NCI-H345 (cell line): ENCODE measurements at regions not wholly inside any gene's neighbourhood (a gene's known extent, or its start where the extent isn't known, plus 50 kb on each side); places are given as distances from the start of the nearest gene placed in this dataset.
A peak's percentile ranks its signal among the peaks of the same experiment; 100 is the strongest.
"Not testable (repeated sequence)": the region's sequence is repeated elsewhere in the genome, so short reads cannot be mapped to it uniquely, and the experiment has no call there.

Experiments used
- DNase-seq: peaks from one replicate; lab custom pipeline; 2025; lab: John Stamatoyannopoulos, UW

DNA sequence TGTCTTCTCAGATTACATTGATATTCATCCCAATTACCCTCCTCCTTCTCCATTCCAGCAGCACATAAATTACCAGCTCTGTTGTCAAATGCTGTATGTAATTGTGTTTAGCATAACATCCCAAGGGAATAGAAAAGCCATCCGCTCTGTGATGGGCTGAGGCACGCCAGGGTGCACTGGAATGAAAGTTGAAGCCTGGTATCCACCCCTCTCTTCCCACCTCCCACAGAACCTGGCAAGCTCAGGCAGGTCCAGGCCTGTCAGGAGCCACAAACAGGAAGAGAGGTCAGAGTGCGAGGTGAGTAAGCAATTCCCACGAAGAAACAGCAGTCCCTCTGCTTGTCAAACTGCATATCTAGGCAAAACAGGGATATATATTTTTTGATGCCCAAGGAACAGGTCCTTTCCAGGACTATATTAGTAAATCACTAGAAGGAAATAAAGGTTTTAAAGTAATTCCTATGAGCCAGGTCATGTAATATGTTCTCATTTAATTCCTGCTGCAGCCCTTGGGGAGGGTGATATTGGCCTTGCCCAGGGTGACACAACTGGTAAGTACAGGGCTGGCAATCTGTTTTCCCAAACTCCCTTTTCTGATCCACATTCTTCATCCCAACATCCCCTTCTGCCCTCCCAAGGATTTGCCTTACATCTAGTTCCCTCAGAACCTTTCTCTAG is 155.6 kb upstream of the GHITM start:
- DNase-seq: peak; percentile 64

DNA sequence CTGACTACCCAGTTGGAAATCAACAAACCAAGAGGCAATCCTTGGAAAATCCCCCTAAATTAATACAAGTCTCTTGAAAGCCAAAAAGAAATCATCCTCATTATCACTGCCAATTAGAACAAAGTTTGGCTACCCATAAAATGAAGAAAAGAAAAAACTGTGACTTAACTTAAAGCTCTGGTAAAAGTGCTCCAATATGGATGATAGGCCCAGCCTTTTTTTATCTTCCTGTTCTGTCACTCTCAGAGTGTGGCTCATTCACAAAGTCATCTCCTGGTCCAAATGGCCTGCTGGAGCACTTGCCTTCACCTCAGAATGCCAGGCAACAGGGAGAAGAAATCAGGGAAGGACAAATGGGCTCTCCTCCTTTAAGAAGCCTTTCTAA is 155.1 kb upstream of the GHITM start:
- no peak for DNase-seq

DNA sequence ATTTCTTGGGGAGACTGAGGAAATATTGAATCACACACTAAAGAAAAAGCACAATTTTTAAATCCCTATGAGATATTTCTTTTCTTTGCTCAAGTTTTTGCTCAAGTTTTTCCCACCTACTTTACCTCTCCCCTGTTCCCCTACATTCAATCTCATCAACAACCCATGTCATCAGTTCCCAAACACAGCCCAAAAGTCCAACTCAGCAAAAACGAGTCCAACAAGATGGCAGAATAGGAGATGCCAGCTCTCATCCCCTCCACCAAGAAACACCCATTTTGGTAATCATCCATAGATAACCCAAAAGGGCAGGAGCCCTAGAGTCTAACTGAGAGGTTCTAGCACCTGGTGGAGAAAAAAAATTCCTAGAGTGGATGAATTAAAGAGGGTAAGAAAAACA is 152.5 kb upstream of the GHITM start:
- DNase-seq: no peak

DNA sequence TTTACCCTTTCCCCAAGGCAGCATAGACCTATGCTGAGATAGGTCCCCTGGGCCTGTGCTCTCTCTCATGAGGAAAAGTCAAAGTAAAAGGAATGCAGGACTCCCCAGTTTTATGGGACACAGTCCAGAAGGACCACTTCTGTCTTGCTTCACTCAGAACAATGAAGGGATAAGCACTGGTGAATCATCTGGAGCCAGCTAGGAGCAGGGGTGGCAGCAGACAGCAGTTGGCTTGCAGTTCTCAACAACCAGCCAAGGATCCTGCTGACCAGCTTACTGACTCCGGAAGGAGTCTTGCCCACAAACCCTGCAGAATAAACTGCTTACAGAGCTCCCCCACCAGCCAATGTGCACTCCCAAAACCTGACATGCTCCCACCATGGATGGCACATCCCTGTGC is 152.1 kb upstream of the GHITM start:
- DNase-seq: no peak

DNA sequence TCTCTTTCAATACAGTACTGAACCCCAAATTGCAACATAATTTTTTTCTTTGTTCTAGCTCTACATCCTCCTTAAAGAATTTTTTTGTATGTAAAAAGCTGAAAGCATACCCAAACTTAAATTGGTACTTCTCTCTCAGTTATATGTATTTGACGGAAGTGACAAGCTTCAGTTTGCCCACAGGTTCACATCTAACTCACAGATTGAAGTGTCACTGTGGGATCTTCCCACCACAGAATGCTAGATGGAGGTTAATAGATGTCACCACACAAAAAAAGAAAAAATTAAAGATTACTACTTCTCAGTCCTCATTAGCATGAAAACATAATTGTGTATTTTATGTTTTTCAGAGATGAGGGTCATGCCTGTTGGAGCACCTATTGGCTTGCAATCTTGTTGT is 150.9 kb upstream of the GHITM start:
- no peak for DNase-seq

DNA sequence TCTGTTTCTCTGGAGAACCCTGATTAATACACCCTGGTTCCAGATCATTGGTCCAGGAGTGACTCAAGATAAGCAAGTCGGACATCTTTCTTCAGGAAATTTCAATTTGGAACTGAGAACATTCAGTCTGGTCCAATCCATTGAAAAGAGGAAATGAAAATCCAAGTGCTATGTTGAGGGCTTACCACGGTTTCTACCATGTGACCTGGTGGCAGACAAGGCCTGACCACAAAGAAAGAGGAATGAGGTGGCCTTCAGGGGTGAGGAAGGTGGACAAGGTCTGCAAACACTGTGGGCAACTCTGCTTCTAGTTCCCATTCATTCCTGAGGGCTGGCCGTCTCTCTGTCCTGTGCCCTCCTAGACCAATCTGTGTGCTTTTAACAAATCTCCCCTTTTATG is 149.2 kb upstream of the GHITM start:
- DNase-seq: no peak

DNA sequence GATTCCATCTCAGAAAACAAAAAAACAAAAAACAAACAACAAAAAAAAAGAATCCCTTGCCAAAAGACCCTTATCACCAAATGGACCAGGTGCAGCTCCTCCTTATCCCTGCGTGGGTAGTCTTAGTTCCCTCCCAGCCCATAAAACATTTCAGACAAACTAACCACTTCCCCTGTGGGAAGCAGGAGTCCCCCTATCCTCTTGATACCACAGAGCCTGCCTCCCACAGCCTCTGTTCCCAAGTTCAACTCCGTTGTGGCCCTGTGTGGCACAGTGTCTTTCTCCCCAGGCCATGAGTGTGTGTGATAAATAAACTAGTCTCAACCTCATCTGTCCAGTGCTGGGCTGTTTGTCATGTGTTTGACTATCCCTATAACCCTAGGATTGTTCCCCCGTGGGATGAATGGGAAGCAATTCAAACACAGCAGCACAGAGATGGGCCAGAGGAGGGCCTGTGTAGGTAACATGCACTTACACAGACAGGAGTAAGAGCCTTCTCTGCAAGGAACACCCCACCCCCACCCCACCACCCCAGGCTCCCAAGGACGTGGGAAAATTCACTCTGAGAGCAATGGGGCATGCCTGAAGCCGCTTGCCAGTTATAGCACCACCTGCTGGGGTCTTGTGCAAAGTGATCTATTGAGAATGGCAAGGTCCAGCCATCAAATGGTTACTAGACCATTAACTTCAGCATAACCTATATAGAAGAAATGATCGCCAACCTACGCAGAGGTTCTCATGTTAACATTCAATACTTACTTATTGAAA is 147.1 kb upstream of the GHITM start:
- peak; percentile 4 for DNase-seq

DNA sequence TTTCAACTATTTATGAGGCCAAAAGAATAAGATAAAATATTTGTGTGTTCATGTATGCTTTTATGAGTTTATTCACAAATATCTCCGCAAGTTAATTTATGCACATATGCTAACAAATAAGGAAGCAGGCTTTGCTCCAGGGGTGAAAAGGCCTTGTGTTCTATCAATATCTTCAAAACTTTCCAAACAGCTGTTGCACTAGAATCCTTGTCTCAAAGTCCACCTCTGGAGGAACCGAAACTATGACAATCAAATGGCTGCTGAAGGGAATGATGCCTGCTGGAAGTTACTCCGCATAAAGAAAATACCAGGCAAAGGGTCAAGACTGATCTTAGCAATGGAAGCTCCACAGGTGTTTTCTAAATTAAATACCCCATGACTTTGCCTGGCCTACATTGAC is 145.0 kb upstream of the GHITM start:
- no peak for DNase-seq

DNA sequence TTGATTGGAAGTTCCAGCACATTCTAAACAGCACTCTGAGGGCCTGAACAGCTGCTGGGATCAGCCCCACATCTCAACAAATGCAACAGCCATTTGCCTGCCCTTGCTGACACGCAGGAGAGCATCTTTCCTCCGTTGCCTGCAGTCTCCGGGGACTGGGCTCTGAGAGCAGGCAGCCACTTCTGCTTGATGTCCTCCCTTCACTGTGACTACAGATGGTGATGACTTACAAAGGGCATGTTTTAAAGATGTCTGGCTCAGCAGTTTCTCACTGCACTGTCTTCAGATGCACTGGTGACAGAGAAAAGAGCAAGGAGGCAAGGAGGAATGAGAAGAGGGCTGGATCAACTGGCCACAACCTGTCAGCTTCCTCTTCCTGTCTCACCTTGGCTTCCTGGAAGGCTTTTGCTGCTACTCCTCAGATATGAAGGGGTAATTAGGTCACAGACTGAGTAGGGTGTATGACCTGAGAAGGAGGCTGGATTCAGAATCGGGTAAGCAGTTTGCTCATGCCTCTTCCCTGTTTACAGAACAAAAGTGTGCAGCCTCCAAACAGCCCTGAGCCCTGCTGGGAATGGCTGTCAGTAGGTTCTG is 143.5 kb upstream of the GHITM start:
- no peak for DNase-seq

DNA sequence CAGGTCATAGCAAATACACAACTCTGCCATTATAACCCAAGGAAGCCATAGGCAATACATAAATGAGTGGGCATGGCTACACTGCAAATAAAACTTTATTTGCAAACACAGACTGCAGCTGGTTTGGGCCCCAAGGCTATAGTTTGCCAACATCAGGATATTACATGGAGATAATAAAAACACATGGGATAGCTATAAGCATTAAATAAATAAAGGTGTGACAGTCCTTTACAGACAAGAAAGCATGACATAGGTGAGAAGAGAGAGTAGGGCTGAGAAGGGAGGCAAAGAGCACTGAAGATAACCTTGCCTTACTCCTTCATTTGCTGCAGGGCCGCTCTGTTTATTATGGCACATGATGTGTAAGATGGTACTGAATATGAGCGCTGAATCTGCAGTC is 135.1 kb upstream of the GHITM start:
- no peak for DNase-seq

DNA sequence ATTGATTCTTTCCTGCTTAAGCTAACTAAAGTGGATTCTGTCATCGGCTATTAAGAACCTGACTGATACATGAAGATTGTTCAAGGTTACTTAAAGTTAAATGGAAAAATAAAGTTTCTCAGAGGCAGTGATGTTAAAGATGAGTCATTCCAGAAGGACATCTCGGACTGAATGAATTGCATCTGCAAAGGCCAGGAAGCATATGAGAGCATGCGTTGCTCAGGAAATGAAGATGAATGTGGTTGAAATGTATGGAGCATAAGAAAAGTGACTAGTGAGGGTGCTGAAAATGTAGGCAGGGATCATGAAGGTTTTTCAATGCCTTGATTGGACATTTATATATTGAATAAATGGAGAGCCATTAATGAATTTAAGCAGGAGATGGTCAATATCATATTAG is 133.9 kb upstream of the GHITM start:
- DNase-seq: no peak

DNA sequence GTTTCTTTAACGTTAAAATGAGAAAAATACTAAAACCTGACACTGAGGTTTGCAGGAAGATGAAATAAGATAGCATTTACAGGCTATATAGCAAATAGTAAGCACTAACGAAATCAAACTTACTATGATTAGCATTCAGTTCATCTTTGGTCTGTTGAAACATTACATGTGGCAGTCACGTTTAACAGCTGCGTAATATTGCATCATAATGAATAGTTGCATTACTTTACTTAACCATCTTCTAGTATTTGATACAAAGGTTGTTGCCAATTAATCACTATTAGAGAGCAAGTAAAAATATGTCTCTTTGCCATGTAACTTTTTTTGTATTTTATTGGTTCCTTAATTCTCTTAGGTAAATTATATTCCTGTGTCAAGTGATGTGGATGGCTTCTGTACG is 131.8 kb upstream of the GHITM start:
- DNase-seq: no peak

DNA sequence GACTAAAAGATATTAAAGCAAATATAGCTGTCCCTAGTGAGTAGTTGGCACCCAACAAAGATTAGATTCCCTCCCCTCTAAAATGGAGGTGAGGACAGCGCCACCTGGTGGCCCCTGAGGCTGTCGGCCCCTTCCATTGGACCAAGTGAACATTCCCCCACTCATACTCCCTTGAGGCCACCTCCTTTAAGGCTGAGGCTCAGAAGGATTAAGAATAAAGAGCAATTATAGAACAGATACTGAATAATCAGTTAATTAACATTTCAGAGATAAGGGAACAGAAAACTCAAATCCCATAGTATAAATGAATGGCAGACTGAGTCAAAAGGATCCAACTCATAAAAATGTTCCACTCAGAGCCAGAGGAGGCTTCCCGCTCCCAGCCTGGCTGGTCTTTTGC is 130.4 kb upstream of the GHITM start:
- no peak for DNase-seq

DNA sequence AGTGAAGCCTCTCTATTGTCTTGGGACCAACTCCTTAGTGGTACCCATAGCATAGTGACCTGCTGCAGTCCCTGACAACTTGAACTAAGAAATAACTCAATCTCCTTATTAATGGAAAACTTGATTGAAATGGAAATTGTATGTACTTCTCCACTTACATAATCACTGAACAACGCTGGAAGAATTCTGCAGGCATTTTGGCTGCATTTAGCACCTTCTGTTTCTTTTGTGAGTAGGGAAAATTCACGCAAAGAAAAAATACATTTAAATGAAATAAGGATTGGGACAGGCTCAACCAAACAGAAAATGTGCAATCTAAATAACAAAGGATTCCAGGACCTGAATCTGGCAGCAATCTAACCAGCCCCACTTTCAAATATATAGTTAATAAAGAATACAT is 126.9 kb upstream of the GHITM start:
- DNase-seq: no peak

DNA sequence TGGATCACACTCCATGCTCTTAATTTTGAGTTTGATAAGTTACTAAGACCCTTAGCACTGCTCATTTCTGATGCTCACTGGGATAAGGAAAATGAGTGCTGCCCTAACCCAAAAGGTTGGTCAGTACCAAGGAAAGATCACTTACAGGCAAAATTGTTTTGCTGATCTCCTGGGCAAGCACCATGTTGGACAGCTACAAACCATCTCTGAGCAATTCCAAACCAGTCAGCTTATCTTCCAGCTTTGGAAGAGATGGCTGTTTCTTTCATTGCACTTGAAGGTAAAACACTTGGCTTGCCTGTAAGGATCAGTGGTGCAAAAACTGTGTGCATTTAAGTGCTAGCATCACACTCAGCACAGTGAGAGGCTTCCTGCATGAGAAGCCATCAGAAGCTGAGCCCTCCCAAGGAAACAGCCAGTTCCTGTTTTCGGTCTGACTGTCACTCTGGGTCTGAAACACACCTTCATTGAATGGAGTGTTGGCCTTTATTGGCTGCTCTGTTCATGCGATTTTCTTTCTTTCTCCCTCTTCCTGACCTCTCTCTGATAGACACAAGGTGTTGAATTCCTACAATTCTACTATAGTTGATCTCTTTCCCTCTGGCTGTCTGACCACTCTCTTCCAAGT is 126.4 kb upstream of the GHITM start:
- no peak for DNase-seq

DNA sequence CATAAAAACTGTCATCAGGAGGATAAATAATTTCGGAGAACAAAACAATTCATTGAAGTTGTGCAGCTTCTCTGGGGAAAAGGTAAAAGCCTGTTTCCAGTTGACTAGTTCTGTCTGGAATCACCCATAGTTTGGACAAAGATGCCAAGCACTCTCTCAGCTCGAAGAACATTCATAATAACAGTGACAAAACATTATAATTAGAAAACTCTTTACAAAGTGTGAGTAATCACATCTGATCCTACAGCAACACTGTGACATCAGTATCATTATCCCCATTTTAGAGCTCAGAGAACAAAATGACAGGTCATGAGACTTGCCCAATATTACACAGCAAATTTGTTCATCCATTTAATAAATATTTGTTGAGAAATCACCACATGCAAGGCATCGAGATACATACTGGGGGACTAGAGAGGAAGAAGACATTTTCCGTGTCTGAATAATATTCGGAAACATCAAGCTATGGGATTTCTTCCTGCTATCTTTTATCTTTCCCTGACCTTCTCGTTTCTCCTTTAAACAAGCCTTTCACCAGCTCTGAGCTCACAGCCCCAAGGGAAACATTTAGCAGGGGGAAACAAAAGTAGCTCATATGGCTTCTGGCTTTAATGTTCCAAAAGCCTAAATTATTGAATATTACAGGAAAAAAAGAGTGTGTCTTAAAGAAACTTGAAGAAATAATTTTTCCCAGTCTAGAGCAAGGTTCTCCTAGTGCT is 123.3 kb upstream of the GHITM start:
- DNase-seq: no peak

DNA sequence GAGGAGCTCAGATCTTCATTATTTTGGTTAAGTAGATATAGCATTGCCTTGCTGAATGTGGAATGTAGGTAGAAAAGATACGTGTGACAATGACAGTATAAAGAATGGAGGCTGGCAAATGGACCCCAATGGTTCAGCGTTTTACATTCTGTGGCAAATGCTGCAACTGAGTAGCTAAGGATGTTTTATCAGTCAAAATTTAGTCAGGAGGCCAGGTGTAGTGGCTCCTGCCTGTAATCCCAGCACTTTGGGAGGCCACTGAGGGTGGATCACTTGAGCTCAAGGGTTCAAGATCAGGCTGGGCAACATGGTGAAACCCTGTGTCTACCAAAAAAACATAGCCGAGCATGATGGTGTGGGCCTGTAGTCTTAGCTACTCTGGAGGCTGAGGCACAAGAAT is 120.5 kb upstream of the GHITM start:
- no peak for DNase-seq

DNA sequence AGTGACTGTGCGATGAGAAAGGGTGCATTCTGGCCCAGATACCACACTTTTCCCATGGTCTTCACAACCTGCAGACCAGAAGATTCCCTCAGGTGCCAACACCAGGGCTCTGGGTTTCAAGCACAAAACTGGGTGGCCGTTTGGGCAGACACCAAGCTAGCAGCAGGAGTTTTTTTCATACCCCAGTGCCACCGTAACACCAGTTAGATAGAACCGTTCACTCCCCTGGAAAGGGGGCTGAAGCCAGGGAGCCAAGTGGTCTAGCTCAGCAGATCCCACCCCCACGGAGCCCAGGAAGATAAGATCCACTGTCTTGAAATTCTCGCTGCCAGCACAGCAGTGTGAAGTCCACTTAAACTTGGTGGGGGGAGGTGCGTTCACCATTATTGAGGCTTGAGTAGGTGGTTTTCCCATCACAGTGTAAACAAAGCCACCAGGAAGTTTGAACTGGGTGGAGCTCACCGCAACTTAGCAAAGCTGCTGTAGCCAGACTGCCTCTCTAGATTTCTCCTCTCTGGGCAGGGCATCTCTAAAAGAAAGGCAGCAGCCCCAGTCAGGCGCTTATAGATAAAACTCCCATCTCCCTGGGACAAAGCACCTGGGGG is 119.4 kb upstream of the GHITM start:
- DNase-seq: not testable (repeated sequence)

DNA sequence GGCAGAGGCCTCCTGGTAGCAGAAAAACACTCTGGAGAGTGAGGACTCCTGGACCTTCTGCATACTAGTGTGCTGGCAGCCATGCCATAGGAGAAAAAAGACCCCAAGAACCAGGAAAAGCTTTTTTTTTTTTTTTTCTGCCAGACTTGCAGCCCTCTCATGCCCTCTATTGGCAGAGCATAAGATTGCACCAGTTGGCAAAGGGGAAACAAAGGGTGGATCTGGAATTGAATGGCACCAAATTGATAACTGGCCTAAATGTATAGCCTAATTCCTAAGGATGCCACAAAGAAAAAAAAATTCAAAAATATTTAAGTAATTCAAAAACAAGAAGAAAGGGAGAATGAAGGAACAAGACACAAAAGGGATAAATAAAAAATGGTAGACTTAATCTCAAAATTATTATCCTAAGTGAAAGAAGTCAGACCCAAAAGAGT is 112.5 kb upstream of the GHITM start:
- DNase-seq: peak; percentile 1

DNA sequence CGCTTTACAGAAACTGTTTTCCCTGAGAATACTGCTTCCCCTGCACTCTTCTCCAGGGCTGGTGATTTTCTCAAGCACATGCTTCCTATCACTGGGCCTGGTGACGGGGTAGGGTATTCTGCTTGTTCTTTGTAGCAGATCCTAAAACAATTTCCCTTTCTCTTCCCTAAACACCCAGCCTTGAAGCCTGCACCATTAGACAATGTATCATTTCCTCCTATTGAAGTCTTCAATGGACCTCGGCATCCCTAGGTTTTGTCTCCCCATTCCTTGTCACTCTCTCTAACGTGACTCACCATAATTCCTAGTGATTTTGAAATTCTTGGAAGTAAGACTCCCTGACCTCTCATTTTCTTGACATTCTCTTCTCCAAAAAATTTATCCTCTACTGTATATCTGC is 109.5 kb upstream of the GHITM start:
- no peak for DNase-seq

DNA sequence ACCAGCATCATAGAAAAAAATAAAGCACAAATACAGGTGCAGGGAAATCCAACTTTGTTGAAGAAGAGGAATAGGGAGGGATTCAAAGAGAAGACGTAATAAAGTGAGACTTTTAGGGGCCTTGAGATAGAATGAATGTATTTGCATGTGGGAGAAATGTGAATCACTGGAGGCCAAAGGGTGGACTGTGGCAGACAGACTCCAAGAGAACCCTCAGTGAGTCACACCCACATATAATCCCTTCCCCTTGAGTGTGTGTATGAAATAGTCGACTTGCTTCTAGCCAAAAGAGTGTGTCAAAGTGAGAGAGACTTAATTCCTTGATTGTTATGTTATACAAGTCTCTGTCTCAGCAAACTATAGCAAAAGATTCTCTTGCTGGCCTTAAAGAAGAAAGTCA is 101.3 kb upstream of the GHITM start:
- no peak for DNase-seq

DNA sequence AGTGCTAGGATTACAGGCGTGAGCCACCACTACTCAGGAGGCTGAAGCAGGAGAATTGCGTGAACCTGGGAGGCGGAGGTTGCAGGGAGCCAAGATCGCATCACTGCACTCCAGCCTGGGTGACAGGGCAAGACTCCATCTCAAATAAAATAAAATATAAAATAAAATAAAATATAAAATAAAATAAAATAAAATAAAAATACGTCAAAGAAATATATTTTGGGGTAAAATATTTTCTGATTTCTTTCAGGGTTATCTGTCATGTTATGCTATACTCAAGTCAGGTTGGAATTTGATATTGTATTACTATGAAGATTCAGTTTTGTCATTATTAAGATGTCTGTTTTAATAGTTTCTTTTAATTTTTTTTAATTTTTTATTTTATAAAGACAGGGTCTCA is 99.4 kb upstream of the GHITM start:
- DNase-seq: no peak
